H1 (cell line): ENCODE measurements at regions not wholly inside any gene's neighbourhood (a gene's known extent, or its start where the extent isn't known, plus 50 kb on each side); places are given as distances from the start of the nearest gene placed in this dataset.
A peak's percentile ranks its signal among the peaks of the same experiment; 100 is the strongest.

Experiments
- CTCF ChIA-PET: fragments of 300-600 bp; sonication (Branson Sonifier 250); formaldehyde crosslinking; loops from one replicate; lab custom pipeline; 2021; ENCODE audit not compliant: partially characterized antibody; lab: Charles Lee
- POLR2A ChIA-PET: fragments of 300-600 bp; sonication (Branson Sonifier 250); formaldehyde crosslinking; loops from one replicate; lab custom pipeline; 2021; ENCODE audit warnings: inconsistent platforms; ENCODE audit not compliant: partially characterized antibody; lab: Charles Lee
- DNase-seq, 2 experiments: peaks; one replicate each; pipeline versions ENCODE4 v3.0.0 to v3.0.0-alpha.2; 2010 to 2022; ENCODE audit warnings: low spot score in 2 of 2, low read depth in 1 of 2, mixed read lengths in 1 of 2
- FAIRE-seq: peaks from 2 replicates; lab custom pipeline; 2011; peaks lifted over from hg19 to GRCh38; lab: Jason Lieb, UNC
- H2AFZ ChIP-seq: 2 replicates; pipeline ENCODE4 v1.8.1; 2012; ENCODE audit warnings: low read length, inconsistent platforms
- H2AK5ac ChIP-seq: 2 replicates; pipeline ENCODE4 v1.6.1; 2013; ENCODE audit warnings: low read depth, low read length
- H2BK120ac ChIP-seq: replicated peaks from 2 replicates; pipeline ENCODE3; 2013; ENCODE audit warnings: low read depth, low read length, inconsistent platforms
- H2BK12ac ChIP-seq: 2 replicates; pipeline ENCODE4 v1.6.1; 2013; ENCODE audit warnings: low read depth, low read length
- H2BK15ac ChIP-seq: 2 replicates; pipeline ENCODE4 v1.6.1; 2013; ENCODE audit warnings: low read length
- H2BK20ac ChIP-seq: 2 replicates; pipeline ENCODE4 v1.6.1; 2013; ENCODE audit warnings: low read length
- H2BK5ac ChIP-seq: 2 replicates; pipeline ENCODE4 v1.6.1; 2013; ENCODE audit warnings: low read depth, low read length
- H3K14ac ChIP-seq: 2 replicates; pipeline ENCODE4 v1.6.1; 2013; ENCODE audit warnings: inconsistent platforms; ENCODE audit not compliant: insufficient read length
- H3K18ac ChIP-seq: 2 replicates; pipeline ENCODE4 v1.6.1; 2013; ENCODE audit warnings: low read length; ENCODE audit errors: extremely low read depth
- H3K23ac ChIP-seq: 2 replicates; pipeline ENCODE4 v1.6.1; 2013; ENCODE audit warnings: inconsistent platforms; ENCODE audit not compliant: insufficient read length
- H3K23me2 ChIP-seq: 2 replicates; pipeline ENCODE4 v1.6.1; 2013; ENCODE audit warnings: low read depth, low read length
- H3K27ac ChIP-seq: 2 replicates; pipeline ENCODE4 v1.6.1; 2011; ENCODE audit warnings: low read depth, low read length, inconsistent platforms
- H3K27me3 ChIP-seq, 4 experiments: replicated peaks in 1 of 4; 1 replicate in 1 of 4; 2 replicates in 3 of 4; pipeline versions ENCODE4 v1.6.1 to v1.8.1; 2011 to 2013; ENCODE audit warnings: low read length in 3 of 4, mild to moderate bottlenecking in 3 of 4, inconsistent platforms in 2 of 4, mixed read lengths in 2 of 4, moderate library complexity in 1 of 4; ENCODE audit not compliant: control insufficient read depth in 3 of 4, insufficient read depth in 3 of 4; ENCODE audit errors: extremely low read depth in 1 of 4
- H3K36me3 ChIP-seq, 4 experiments: 2 replicates each; pipeline versions ENCODE4 v1.6.1 to v1.8.1; 2011 to 2013; ENCODE audit warnings: mild to moderate bottlenecking in 4 of 4, low read length in 3 of 4, moderate library complexity in 2 of 4, control low read depth in 1 of 4, inconsistent platforms in 1 of 4; ENCODE audit not compliant: insufficient read depth in 4 of 4, control insufficient read depth in 2 of 4
- H3K4ac ChIP-seq: replicated peaks from 2 replicates; pipeline ENCODE3; 2013; ENCODE audit warnings: low read length, low read depth, mixed read lengths, inconsistent platforms; ENCODE audit not compliant: insufficient read length
- H3K4me1 ChIP-seq, 4 experiments: replicated peaks in 1 of 4; 1 replicate in 1 of 4; 2 replicates in 3 of 4; pipeline versions ENCODE4 v1.6.1 to v1.8.1; 2011 to 2013; ENCODE audit warnings: low read length in 3 of 4, inconsistent platforms in 2 of 4, mixed read lengths in 1 of 4; ENCODE audit not compliant: insufficient read depth in 4 of 4, control insufficient read depth in 3 of 4
- H3K4me2 ChIP-seq, 2 experiments: 2 replicates each; pipeline versions ENCODE4 v1.6.1 to v1.8.1; 2011 to 2013; ENCODE audit warnings: low read depth in 2 of 2, low read length in 2 of 2, control low read depth in 1 of 2, inconsistent platforms in 1 of 2, mild to moderate bottlenecking in 1 of 2; ENCODE audit not compliant: insufficient read depth in 1 of 2
- H3K4me3 ChIP-seq, 4 experiments: fragments of 200-600, 300-600 bp in 1 of 4; sonication (generic), shearing (Covaris generic), sonication (Bioruptor Twin) in 1 of 4; 2 replicates each; pipeline versions ENCODE4 v1.5.1 to v1.8.1; 2011 to 2016; ENCODE audit warnings: low read length in 4 of 4, low read depth in 3 of 4, control low read depth in 2 of 4, inconsistent platforms in 2 of 4, mild to moderate bottlenecking in 2 of 4, mixed read lengths in 1 of 4, moderate library complexity in 1 of 4; ENCODE audit not compliant: insufficient read depth in 2 of 4; ENCODE audit errors: extremely low read depth in 1 of 4
- H3K56ac ChIP-seq: replicated peaks from 2 replicates; pipeline ENCODE3; 2013; ENCODE audit warnings: low read depth, mild to moderate bottlenecking, mixed read lengths, low read length, inconsistent platforms; ENCODE audit not compliant: insufficient read length
- H3K79me1 ChIP-seq: 2 replicates; pipeline ENCODE4 v1.6.1; 2013; ENCODE audit warnings: low read depth, low read length, control low read depth
- H3K79me2 ChIP-seq, 2 experiments: 2 replicates each; pipeline versions ENCODE4 v1.6.1 to v1.8.1; 2012 to 2013; ENCODE audit warnings: low read length in 2 of 2, mild to moderate bottlenecking in 2 of 2, inconsistent platforms in 1 of 2; ENCODE audit not compliant: insufficient read depth in 2 of 2, control insufficient read depth in 1 of 2
- H3K9ac ChIP-seq, 4 experiments: replicated peaks in 1 of 4; 1 replicate in 1 of 4; 2 replicates in 3 of 4; pipeline versions ENCODE4 v1.6.1 to v1.8.1; 2011 to 2013; ENCODE audit warnings: low read depth in 3 of 4, low read length in 3 of 4, control low read depth in 2 of 4, mild to moderate bottlenecking in 2 of 4, moderate library complexity in 2 of 4, inconsistent platforms in 1 of 4; ENCODE audit errors: extremely low read depth in 1 of 4
- H3K9me3 ChIP-seq, 2 experiments: 2 replicates each; pipeline versions ENCODE4 v1.6.1 to v1.8.1; 2012 to 2013; ENCODE audit warnings: mild to moderate bottlenecking in 2 of 2, moderate library complexity in 2 of 2, control low read depth in 1 of 2, inconsistent platforms in 1 of 2, low read depth in 1 of 2, low read length in 1 of 2, mixed read lengths in 1 of 2; ENCODE audit not compliant: insufficient read depth in 2 of 2
- H4K20me1 ChIP-seq, 2 experiments: replicated peaks in 1 of 2; 2 replicates each; pipeline versions ENCODE3 to v1.8.1; 2011 to 2013; ENCODE audit warnings: inconsistent platforms in 2 of 2, low read length in 2 of 2, mild to moderate bottlenecking in 1 of 2; ENCODE audit not compliant: insufficient read depth in 2 of 2, control insufficient read depth in 1 of 2
- H4K5ac ChIP-seq: 2 replicates; pipeline ENCODE4 v1.6.1; 2013; ENCODE audit warnings: low read length, low read depth, mixed read lengths, inconsistent platforms; ENCODE audit not compliant: insufficient read length
- H4K8ac ChIP-seq: 2 replicates; pipeline ENCODE4 v1.8.0; 2013; ENCODE audit warnings: mild to moderate bottlenecking, moderate library complexity, low read length, inconsistent platforms; ENCODE audit not compliant: insufficient read depth; ENCODE audit errors: extremely low read depth
- H4K91ac ChIP-seq: replicated peaks from 2 replicates; pipeline ENCODE3; 2013; ENCODE audit warnings: low read length, mixed read lengths, inconsistent platforms; ENCODE audit not compliant: insufficient read length
- EP300 ChIP-seq, 2 experiments: IDR thresholded peaks; 1 replicate in 1 of 2; 2 replicates in 1 of 2; pipeline ENCODE4 v1.6.1; 2011 to 2012; ENCODE audit warnings: low read depth in 2 of 2, low read length in 2 of 2, mild to moderate bottlenecking in 2 of 2, borderline replicate concordance in 1 of 2, inconsistent platforms in 1 of 2, moderate library complexity in 1 of 2
- GABPA ChIP-seq: IDR thresholded peaks from 2 replicates; pipeline ENCODE4 v1.6.1; 2011; ENCODE audit warnings: mild to moderate bottlenecking, low read length, moderate library complexity, borderline replicate concordance; ENCODE audit not compliant: insufficient read depth
- POLR2A ChIP-seq, 2 experiments: IDR thresholded peaks; 1 replicate in 1 of 2; 2 replicates in 1 of 2; pipeline ENCODE4 v1.6.1; 2011; ENCODE audit warnings: low read depth in 2 of 2, low read length in 2 of 2, mild to moderate bottlenecking in 2 of 2; ENCODE audit errors: control extremely low read depth in 1 of 2
- RFX5 ChIP-seq: IDR thresholded peaks from 2 replicates; pipeline ENCODE4 v1.6.1; 2011; ENCODE audit warnings: low read depth, low read length, improper control_type of control experiment, borderline replicate concordance
- SIN3A ChIP-seq, 2 experiments: IDR thresholded peaks in 1 of 2; conservative IDR thresholded peaks in 1 of 2; 2 replicates each; pipeline ENCODE4 v1.6.1; 2011 to 2012; ENCODE audit warnings: low read length in 2 of 2, improper control_type of control experiment in 1 of 2, low read depth in 1 of 2, mild to moderate bottlenecking in 1 of 2
- SIRT6 ChIP-seq: IDR thresholded peaks from one replicate; pipeline ENCODE4 v1.7.1; 2012; ENCODE audit warnings: low read length, inconsistent platforms
- SP4 ChIP-seq: IDR thresholded peaks from 2 replicates; pipeline ENCODE4 v1.6.1; 2012; ENCODE audit warnings: low read length, inconsistent platforms
- YY1 ChIP-seq: IDR thresholded peaks from 2 replicates; pipeline ENCODE4 v1.6.1; 2011; ENCODE audit warnings: low read depth, mild to moderate bottlenecking, low read length
- WGBS, 2 experiments: shearing (Covaris generic) in 1 of 2; methylation state at CpG; one replicate each; pipeline versions ENCODE4 v1.1.6 to v1.1.7; 2013 to 2015; ENCODE audit warnings: low lambda C conversion rate in 2 of 2, mixed read lengths in 2 of 2, inconsistent platforms in 1 of 2, low coverage in 1 of 2, missing lambda C conversion rate in 1 of 2; ENCODE audit not compliant: insufficient replicate concordance in 2 of 2, insufficient coverage in 1 of 2, insufficient read length in 1 of 2; ENCODE audit errors: extremely low coverage in 1 of 2, missing lambda C conversion rate in 1 of 2; 5-methylcytosine and 5-hydroxymethylcytosine counted together
- TF ChIP-seq, protein P1 (sequence below): IDR thresholded peaks from 2 replicates; pipeline ENCODE4 v1.6.1; 2012; ENCODE audit warnings: inconsistent platforms

DNA sequence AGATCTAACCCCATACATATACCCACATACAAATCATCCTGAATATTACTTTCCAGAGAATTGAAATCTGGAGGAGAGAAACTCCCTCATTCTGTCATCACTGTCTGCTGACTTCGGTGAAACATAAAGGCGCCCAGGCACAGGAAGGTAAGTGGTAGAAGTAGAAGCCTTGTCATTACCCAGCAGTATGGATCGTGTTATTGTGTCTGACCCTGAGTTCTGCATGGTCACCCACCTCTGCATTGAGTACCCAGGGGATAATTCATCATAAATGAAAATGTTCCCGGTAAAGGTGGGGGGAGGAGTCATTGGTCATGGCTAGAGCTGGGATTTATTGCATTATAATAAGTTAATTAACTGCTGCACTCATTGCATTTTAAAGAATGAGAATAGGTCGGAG, 342.6 kb upstream of the PKN2 start:
- H3K79me2 ChIP-seq, result no peaks in the 10 kb centered on the region
- H3K9ac ChIP-seq, result no peak overlapping the region
- H3K27ac ChIP-seq, result no peak overlapping the region
- no peak overlapping the region for H3K4me3 ChIP-seq
- TF ChIP-seq GABPA (no peak), YY1 (no peak), SIRT6 (no peak), EP300 (IDR thresholded peaks at IDR 0.05; ENCODE audit: borderline replicate concordance in 1 of 2, low read depth in 2 of 2, low read length in 2 of 2) (no peak), SIN3A (conservative IDR thresholded peaks at IDR 0.05 in 1 of 2, IDR thresholded peaks at IDR 0.05 in 1 of 2; ENCODE audit: low read depth in 1 of 2, low read length in 2 of 2) (no peak), POLR2A (IDR thresholded peaks at IDR 0.05; ENCODE audit: control extremely low read depth in 1 of 2, low read depth in 2 of 2, low read length in 2 of 2) (no peak), SP4 (no peak), RFX5 (no peak)
- TF ChIP-seq, protein P1, sequence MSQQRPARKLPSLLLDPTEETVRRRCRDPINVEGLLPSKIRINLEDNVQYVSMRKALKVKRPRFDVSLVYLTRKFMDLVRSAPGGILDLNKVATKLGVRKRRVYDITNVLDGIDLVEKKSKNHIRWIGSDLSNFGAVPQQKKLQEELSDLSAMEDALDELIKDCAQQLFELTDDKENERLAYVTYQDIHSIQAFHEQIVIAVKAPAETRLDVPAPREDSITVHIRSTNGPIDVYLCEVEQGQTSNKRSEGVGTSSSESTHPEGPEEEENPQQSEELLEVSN, result no peak
- TF ChIP-seq, all 59 proteins: peak for 0
- Histone ChIP-seq H2BK5ac (no peak overlapping the region), H2BK15ac (no peak overlapping the region), H4K5ac (no peak overlapping the region), H2BK20ac (no peak overlapping the region), H3K79me1 (no peaks in the 10 kb centered on the region), H3K23me2 (no peaks in the 10 kb centered on the region), H3K18ac (peak overlapping the region; percentile 83; the same call in 1 of the 2 replicates), H3K56ac (no peak overlapping the region), H3K9me3 (no peaks in the 10 kb centered on the region), H2AFZ (no peak overlapping the region), H2AK5ac (no peak overlapping the region), H3K4me1 (no peaks in the 10 kb centered on the region), H4K8ac (no peak overlapping the region), H3K14ac (no peak overlapping the region), H2BK120ac (no peak overlapping the region), H3K27me3 (no peaks in the 10 kb centered on the region), H4K20me1 (no peaks in the 10 kb centered on the region), H3K23ac (no peak overlapping the region), H2BK12ac (0 out of 2 replicates have a peak overlapping the region, but pooled peaks have one; percentile 27), H3K4ac (no peak overlapping the region), H4K91ac (peak overlapping the region; percentile 27), H3K4me2 (no peak overlapping the region), H3K36me3 (no peaks in the 10 kb centered on the region)
- FAIRE-seq (no peak), DNase-seq (no peak)
- ChIA-PET POLR2A (interaction anchor here (1.2 kb wide), 1 partner anchor 63 kb away, joined by 4 read pairs; no protein-coding TSS in a partner anchor), CTCF (no interaction called here)
- WGBS, 2 experiments, result 92% methylated on average over 5 of the region's 5 CpGs; no CpG with 5 or more reads in 1 of the 2 experiments
